ENCODE measurements at regions not wholly inside any gene's neighbourhood (a gene's known extent, or its start where the extent isn't known, plus 50 kb on each side); places are given as distances from the start of the nearest gene placed in this dataset.

GRCh38 chr11:8790968-8791367, 108.4 kb downstream of the RPL27A start:
- H3K36me3 Mint-ChIP-seq (ENCODE audit: low read depth): no peaks in the 10 kb centered on the region
- H3K4me3 Mint-ChIP-seq: no peak overlapping the region
- POLR2A ChIA-PET: interaction anchor here (0.6 kb wide), 1 partner anchor 102 kb away, joined by 3 read pairs; no protein-coding TSS in a partner anchor
- H3K4me1 Mint-ChIP-seq (ENCODE audit: low read depth): peaks cover 6% of the 10 kb centered on the region
- no peaks in the 10 kb centered on the region for H3K9me3 Mint-ChIP-seq (ENCODE audit: insufficient read depth)
- no peak overlapping the region for H3K27ac Mint-ChIP-seq
- ATAC-seq: no peak
- no peak for DNase-seq
- peaks cover 8% of the 10 kb centered on the region for H3K27me3 Mint-ChIP-seq (ENCODE audit: low read depth)
- CTCF ChIA-PET: no interaction called here

- Mint-ChIP-seq H3K4me1 (ENCODE audit: low read depth) (peaks cover 8% of the 10 kb centered on the region), H3K4me3 (no peak overlapping the region), H3K9me3 (ENCODE audit: insufficient read depth) (no peaks in the 10 kb centered on the region), H3K27ac (no peak overlapping the region), H3K36me3 (ENCODE audit: low read depth) (no peaks in the 10 kb centered on the region), H3K27me3 (ENCODE audit: low read depth) (peaks cover 12% of the 10 kb centered on the region)
- DNase-seq (no peak), ATAC-seq (no peak)
- POLR2A ChIA-PET: no interaction called here
- CTCF ChIA-PET: no interaction called here
Observed at GRCh38 chr11:8792710-8793109, 110.1 kb downstream of the RPL27A start.

GRCh38 chr11:8793114-8793777, 110.7 kb downstream of the RPL27A start:
- no peak for ATAC-seq
- no peaks in the 10 kb centered on the region for H3K9me3 Mint-ChIP-seq (ENCODE audit: insufficient read depth)
- H3K4me3 Mint-ChIP-seq: no peak overlapping the region
- H3K27ac Mint-ChIP-seq: no peak overlapping the region
- H3K4me1 Mint-ChIP-seq (ENCODE audit: low read depth): peaks cover 8% of the 10 kb centered on the region
- POLR2A ChIA-PET: no interaction called here
- no peaks in the 10 kb centered on the region for H3K36me3 Mint-ChIP-seq (ENCODE audit: low read depth)
- CTCF ChIA-PET: no interaction called here
- DNase-seq: no peak
- peaks cover 16% of the 10 kb centered on the region for H3K27me3 Mint-ChIP-seq (ENCODE audit: low read depth)

GRCh38 chr11:8794126-8794525, 111.5 kb downstream of the RPL27A start:
- Mint-ChIP-seq H3K9me3 (ENCODE audit: insufficient read depth) (no peaks in the 10 kb centered on the region), H3K27ac (no peak overlapping the region), H3K36me3 (ENCODE audit: low read depth) (no peaks in the 10 kb centered on the region), H3K27me3 (ENCODE audit: low read depth) (peaks cover 16% of the 10 kb centered on the region), H3K4me3 (no peak overlapping the region), H3K4me1 (ENCODE audit: low read depth) (peaks cover 2% of the 10 kb centered on the region)
- ATAC-seq: no peak
- DNase-seq: no peak
- ChIA-PET CTCF (no interaction called here), POLR2A (no interaction called here)

- POLR2A ChIA-PET: no interaction called here
- H3K27me3 Mint-ChIP-seq (ENCODE audit: low read depth): peaks cover 16% of the 10 kb centered on the region
- H3K27ac Mint-ChIP-seq: no peak overlapping the region
- peaks cover 2% of the 10 kb centered on the region for H3K4me1 Mint-ChIP-seq (ENCODE audit: low read depth)
- DNase-seq (no peak), ATAC-seq (no peak)
- CTCF ChIA-PET: no interaction called here
- no peak overlapping the region for H3K4me3 Mint-ChIP-seq
- H3K36me3 Mint-ChIP-seq (ENCODE audit: low read depth): no peaks in the 10 kb centered on the region
- H3K9me3 Mint-ChIP-seq (ENCODE audit: insufficient read depth): no peaks in the 10 kb centered on the region
Observed at GRCh38 chr11:8794677-8795103, 112.1 kb downstream of the RPL27A start.

GRCh38 chr11:8796941-8797340, 114.0 kb upstream of the AKIP1 start:
- ChIA-PET POLR2A (no interaction called here), CTCF (no interaction called here)
- Mint-ChIP-seq H3K4me3 (no peak overlapping the region), H3K27me3 (ENCODE audit: low read depth) (peaks cover 13% of the 10 kb centered on the region), H3K36me3 (ENCODE audit: low read depth) (no peaks in the 10 kb centered on the region), H3K27ac (no peak overlapping the region), H3K9me3 (ENCODE audit: insufficient read depth) (no peaks in the 10 kb centered on the region), H3K4me1 (ENCODE audit: low read depth) (peaks cover 2% of the 10 kb centered on the region)
- ATAC-seq (no peak), DNase-seq (no peak)

GRCh38 chr11:8799273-8799672, 111.7 kb upstream of the AKIP1 start:
- H3K27ac Mint-ChIP-seq: no peak overlapping the region
- H3K4me3 Mint-ChIP-seq: no peak overlapping the region
- no peaks in the 10 kb centered on the region for H3K36me3 Mint-ChIP-seq (ENCODE audit: low read depth)
- no peaks in the 10 kb centered on the region for H3K9me3 Mint-ChIP-seq (ENCODE audit: insufficient read depth)
- CTCF ChIA-PET: no interaction called here
- H3K4me1 Mint-ChIP-seq (ENCODE audit: low read depth): peaks cover 2% of the 10 kb centered on the region
- H3K27me3 Mint-ChIP-seq (ENCODE audit: low read depth): peaks cover 13% of the 10 kb centered on the region
- ATAC-seq: no peak
- no peak for DNase-seq
- POLR2A ChIA-PET: no interaction called here

- Mint-ChIP-seq H3K27me3 (ENCODE audit: low read depth) (peaks cover 11% of the 10 kb centered on the region), H3K4me1 (ENCODE audit: low read depth) (peaks cover 2% of the 10 kb centered on the region), H3K4me3 (no peak overlapping the region), H3K27ac (no peak overlapping the region), H3K36me3 (ENCODE audit: low read depth) (no peaks in the 10 kb centered on the region), H3K9me3 (ENCODE audit: insufficient read depth) (no peaks in the 10 kb centered on the region)
- ChIA-PET CTCF (interaction anchor here (0.6 kb wide), 1 partner anchor 13 kb away, joined by 3 read pairs; no protein-coding TSS in a partner anchor), POLR2A (no interaction called here)
- DNase-seq: no peak
- no peak for ATAC-seq
Observed at GRCh38 chr11:8800520-8801110, 110.4 kb upstream of the AKIP1 start.

GRCh38 chr11:8801121-8801520, 109.9 kb upstream of the AKIP1 start:
- no peak overlapping the region for H3K4me3 Mint-ChIP-seq
- H3K27ac Mint-ChIP-seq: no peak overlapping the region
- ChIA-PET CTCF (interaction anchor here (0.8 kb wide), 1 partner anchor 13 kb away, joined by 3 read pairs; no protein-coding TSS in a partner anchor), POLR2A (no interaction called here)
- no peak for DNase-seq
- H3K9me3 Mint-ChIP-seq (ENCODE audit: insufficient read depth): no peaks in the 10 kb centered on the region
- no peak for ATAC-seq
- H3K27me3 Mint-ChIP-seq (ENCODE audit: low read depth): peaks cover 8% of the 10 kb centered on the region
- no peaks in the 10 kb centered on the region for H3K36me3 Mint-ChIP-seq (ENCODE audit: low read depth)
- H3K4me1 Mint-ChIP-seq (ENCODE audit: low read depth): peaks cover 2% of the 10 kb centered on the region

- Mint-ChIP-seq H3K4me3 (no peak overlapping the region), H3K36me3 (ENCODE audit: low read depth) (no peaks in the 10 kb centered on the region), H3K27ac (no peak overlapping the region), H3K27me3 (ENCODE audit: low read depth) (peaks cover 8% of the 10 kb centered on the region), H3K4me1 (ENCODE audit: low read depth) (no peaks in the 10 kb centered on the region), H3K9me3 (ENCODE audit: insufficient read depth) (no peaks in the 10 kb centered on the region)
- CTCF ChIA-PET: interaction anchor here (0.6 kb wide), 1 partner anchor 657 kb away, joined by 3 read pairs; no protein-coding TSS in a partner anchor
- POLR2A ChIA-PET: no interaction called here
- ATAC-seq (no peak), DNase-seq (no peak)
Observed at GRCh38 chr11:8802251-8802650, 108.7 kb upstream of the AKIP1 start.

GRCh38 chr11:8803973-8804372, 107.0 kb upstream of the AKIP1 start:
- H3K27ac Mint-ChIP-seq: no peak overlapping the region
- no peaks in the 10 kb centered on the region for H3K27me3 Mint-ChIP-seq (ENCODE audit: low read depth)
- ChIA-PET POLR2A (no interaction called here), CTCF (interaction anchor here (1.2 kb wide), 2 partner anchors 11 to 108 kb away, joined by 3 to 5 read pairs; no protein-coding TSS in a partner anchor)
- H3K36me3 Mint-ChIP-seq (ENCODE audit: low read depth): no peaks in the 10 kb centered on the region
- ATAC-seq: no peak
- H3K9me3 Mint-ChIP-seq (ENCODE audit: insufficient read depth): no peaks in the 10 kb centered on the region
- H3K4me3 Mint-ChIP-seq: no peak overlapping the region
- DNase-seq: no peak
- H3K4me1 Mint-ChIP-seq (ENCODE audit: low read depth): no peaks in the 10 kb centered on the region

GRCh38 chr11:8805296-8805695, 105.7 kb upstream of the AKIP1 start:
- H3K9me3 Mint-ChIP-seq (ENCODE audit: insufficient read depth): no peaks in the 10 kb centered on the region
- ChIA-PET POLR2A (no interaction called here), CTCF (no interaction called here)
- peaks cover 11% of the 10 kb centered on the region for H3K27me3 Mint-ChIP-seq (ENCODE audit: low read depth)
- no peak overlapping the region for H3K4me3 Mint-ChIP-seq
- peaks cover 2% of the 10 kb centered on the region for H3K4me1 Mint-ChIP-seq (ENCODE audit: low read depth)
- ATAC-seq (no peak), DNase-seq (no peak)
- no peaks in the 10 kb centered on the region for H3K36me3 Mint-ChIP-seq (ENCODE audit: low read depth)
- H3K27ac Mint-ChIP-seq: no peak overlapping the region

- ChIA-PET CTCF (no interaction called here), POLR2A (no interaction called here)
- H3K4me3 Mint-ChIP-seq: no peak overlapping the region
- H3K27me3 Mint-ChIP-seq (ENCODE audit: low read depth): peaks cover 21% of the 10 kb centered on the region
- no peaks in the 10 kb centered on the region for H3K36me3 Mint-ChIP-seq (ENCODE audit: low read depth)
- H3K27ac Mint-ChIP-seq: no peak overlapping the region
- ATAC-seq (no peak), DNase-seq (no peak)
- no peaks in the 10 kb centered on the region for H3K9me3 Mint-ChIP-seq (ENCODE audit: insufficient read depth)
- H3K4me1 Mint-ChIP-seq (ENCODE audit: low read depth): peaks cover 9% of the 10 kb centered on the region
Observed at GRCh38 chr11:8806974-8807373, 104.0 kb upstream of the AKIP1 start.

All from activated CD8-positive, alpha-beta T cell treated with anti-CD3 and anti-CD28 coated beads, Interleukin-2, amount 10 ng/mL, durations not matched to agents 7 days and 5 days (primary cell).